GM18519 (cell line): ENCODE measurements at regions not wholly inside any gene's neighbourhood (a gene's known extent, or its start where the extent isn't known, plus 50 kb on each side); places are given as distances from the start of the nearest gene placed in this dataset.
"Not testable (repeated sequence)": the region's sequence is repeated elsewhere in the genome, so short reads cannot be mapped to it uniquely, and the experiment has no call there.

Source experiments
- ATAC-seq: cut with Tn5 transposase; IDR thresholded peaks from one replicate; pipeline ENCODE4 v1.9.1; 2021; ENCODE audit warnings: mild to moderate bottlenecking, moderate library complexity; ENCODE audit not compliant: unreplicated experiment, low FRiP score

DNA sequence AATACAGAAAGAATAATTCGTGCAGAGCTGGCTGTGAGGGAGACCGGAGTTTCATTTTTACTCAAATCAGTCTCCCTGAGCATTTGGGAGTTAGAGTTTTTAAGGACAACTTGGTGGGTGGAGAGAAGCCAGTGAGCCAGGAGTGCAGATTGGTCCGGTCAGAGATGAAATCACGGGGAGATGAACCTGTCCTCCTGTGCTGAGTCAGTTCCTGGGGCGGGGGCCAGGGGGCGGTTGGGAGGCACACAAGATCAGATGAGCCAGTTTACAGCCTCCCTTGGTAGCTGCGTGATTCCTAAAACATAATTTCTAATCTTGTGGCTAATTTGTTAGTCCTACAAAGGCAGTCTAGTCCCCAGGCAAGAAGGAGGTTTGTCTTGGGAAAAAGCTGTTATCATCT is 1267.9 kb downstream of the AMY1C start:
- no peak for ATAC-seq

DNA sequence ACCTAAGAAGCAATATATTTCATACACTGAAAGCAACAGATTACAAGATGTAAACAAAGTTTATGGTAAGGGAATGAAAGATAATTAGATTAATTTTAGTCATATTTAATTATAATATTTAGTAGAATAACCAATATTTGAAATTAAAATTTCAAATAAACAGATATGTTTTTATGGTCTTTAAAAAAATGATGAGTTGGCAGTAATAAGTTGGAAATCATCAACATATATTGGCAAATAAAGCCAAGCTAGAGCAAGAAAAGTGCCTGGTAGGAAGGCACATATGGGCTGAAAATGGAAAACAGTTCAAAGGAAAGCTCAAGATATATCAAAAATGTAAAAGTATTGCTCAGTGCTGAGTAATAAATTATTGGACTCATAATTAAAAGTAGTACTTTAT is 1274.0 kb downstream of the AMY1C start:
- no peak for ATAC-seq

DNA sequence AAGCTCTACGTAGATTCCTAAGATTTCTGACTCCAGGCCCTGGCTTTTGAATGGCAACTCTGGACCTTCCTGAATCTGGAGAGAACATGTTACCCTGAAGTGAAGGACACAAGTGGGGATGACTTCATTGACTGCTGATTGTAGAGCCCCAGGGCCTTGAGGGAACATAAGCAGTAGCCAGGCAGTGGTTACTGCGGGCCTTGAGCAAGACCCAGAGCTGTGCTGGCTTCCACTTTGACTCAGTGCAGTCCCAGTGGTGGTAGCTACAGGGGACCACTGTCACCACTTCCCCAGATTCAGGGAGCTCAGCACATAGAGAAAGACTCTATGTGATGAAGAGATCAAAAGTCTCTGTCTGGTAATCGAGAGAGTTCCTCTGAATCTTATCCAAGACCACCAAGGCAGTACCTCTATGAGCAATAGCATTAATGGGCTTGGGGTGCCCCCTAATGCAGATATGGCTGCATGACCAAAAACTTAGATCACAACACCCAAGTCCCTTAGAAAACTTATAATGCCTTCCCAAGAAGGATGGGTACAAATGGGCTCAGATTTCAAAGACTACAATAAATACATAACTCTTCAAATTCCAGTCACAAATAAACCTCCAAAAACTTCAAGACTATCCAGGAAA is 1278.3 kb downstream of the AMY1C start:
- ATAC-seq, result peak; percentile 67

DNA sequence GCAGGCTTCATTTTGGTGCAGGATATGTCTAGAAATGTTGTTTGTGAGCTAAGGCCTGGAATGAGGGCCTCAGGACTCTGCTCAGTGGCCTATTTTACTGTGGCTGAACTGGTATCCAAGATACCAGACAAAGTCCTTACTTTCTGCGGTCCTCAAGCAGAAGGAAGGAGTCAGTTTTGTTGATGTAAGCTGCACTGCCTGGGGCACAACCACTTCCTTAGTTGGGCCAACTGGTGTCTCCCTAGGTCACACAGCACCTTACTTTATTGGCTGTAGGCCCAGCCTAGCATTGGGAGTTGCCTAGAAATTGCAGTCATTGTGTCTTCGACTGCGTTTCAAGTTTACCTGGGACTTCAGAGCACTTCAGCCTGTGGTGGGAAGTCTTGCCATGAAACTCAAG is 1322.7 kb downstream of the AMY1C start:
- no peak for ATAC-seq

DNA sequence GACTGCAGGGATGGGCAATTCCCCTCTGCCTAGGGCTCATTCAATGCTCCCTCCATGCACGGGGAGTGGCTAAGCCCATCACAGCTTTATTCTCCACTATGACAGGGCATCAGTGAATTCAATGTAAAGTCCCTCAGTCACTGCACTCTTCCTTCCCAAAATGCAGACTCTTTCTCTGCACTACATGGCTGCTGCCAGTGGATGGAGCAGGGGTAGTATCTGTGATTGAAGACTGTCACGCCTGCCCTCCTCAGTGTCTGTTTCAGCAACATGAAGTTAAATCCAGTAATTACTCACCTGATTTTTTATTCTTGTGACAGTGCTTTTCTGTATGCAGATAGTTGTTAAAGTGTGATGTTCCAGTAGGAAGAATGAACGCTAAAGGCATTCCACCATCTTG is 1323.2 kb downstream of the AMY1C start:
- no peak for ATAC-seq

DNA sequence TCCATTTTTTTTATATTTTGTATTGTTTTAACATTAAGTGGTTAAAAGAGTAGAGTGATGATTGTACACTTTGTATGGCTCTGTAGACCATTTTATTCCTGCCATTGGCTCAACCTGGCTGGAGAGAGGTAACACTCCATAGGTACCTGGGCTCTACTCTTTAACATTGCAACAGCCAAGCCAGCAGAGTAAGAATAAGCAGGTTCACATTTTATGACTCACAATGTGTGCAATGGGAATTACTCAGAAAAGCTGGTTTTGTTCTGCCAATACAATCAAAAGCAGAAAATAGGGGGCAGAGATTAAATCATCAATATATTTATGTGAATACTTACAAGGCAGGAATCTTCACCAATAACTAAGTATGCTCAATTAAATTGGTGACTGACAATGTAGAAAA is 1324.0 kb downstream of the AMY1C start:
- ATAC-seq, result no peak

DNA sequence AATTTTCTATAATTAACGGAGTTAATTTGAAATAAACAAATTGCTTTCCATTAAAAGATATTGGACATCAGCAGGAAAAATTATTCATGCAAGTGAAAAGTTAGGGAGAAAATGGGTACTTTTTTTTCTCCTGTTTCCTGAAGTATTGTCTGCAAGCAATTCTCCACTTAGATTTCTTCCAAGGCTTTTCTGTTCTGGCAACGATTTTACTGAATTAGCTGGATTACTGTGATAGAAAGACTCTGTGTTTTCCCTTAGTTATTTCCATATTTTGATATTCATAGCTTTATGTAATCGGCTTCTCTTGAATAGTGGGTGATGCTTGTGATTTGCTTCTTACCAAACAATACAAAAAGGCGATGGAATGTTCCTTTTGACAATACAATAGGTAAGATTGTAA is 1333.9 kb downstream of the AMY1C start:
- ATAC-seq, result no peak

DNA sequence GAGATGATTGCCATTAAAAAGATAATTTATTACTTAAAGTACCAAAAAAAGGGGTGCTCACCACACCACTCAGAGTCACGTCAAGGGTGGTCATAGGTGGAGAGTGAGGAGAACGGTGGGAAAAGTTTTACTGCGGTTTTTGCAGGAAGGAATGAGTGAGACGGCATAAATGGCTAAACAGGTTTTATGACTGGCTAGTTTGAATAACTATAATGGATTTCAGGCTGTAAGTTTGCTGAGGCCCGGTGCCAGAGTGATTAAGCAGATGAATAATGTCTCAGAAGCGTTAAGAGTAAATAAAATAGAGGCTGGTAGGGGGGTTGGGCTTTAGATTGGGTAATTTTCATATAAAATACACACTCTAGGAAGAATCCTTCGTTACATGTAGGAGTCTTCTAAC is 1337.8 kb downstream of the AMY1C start:
- no peak for ATAC-seq

DNA sequence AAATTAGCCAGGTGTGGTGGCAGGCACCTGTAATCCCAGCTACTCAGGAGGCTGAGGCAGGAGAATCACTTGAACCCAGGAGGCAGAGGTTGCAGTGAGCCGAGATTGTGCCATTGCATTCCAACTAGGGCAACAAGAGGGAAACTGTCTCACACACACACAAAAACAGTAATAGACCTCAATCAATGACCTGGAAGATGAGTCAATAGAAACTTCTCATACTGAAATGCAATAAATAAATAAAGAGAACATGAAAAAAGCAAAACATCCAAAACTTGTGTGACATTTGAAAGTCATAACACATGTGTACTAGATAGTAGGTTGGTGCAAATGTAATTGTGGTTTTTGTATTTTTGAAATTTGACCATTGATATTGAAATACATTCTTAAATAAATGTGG is 1338.5 kb downstream of the AMY1C start:
- no peak for ATAC-seq

DNA sequence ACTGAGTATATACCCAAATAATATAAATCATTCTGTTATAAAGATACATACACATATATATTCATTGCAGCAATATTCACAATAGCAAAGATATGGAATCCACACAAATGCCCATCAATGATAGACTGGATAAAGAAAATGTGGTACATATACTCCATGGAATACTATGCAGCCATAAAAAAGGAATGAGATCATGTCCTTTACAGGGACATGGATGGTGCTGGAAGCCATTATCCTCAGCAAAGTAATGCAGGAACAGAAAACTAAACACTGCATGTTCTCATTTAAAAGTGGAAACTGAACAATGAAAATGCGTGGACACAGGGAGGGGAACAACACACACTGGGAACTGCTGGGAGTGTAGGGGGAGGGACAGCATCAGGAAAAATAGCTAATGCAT is 1344.2 kb downstream of the AMY1C start:
- not testable (repeated sequence) for ATAC-seq

DNA sequence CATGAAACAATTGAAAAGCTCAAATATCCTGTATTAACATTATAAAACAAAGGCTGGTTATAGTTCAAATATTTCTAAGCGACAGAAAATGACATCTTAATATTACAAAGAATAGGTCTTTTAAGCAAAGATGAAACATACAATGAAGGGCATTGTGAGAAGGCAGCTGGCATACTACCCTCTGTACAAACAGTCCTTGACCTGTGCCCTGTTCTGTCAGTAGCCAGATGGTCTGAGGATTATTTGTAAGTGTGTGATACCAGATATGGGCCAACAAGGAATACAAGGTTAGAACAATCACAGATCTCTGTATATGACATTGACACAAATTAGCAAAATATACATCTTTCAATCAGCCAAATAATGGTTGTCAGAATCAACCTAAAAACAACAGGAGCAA is 1350.4 kb downstream of the AMY1C start:
- ATAC-seq, result no peak

DNA sequence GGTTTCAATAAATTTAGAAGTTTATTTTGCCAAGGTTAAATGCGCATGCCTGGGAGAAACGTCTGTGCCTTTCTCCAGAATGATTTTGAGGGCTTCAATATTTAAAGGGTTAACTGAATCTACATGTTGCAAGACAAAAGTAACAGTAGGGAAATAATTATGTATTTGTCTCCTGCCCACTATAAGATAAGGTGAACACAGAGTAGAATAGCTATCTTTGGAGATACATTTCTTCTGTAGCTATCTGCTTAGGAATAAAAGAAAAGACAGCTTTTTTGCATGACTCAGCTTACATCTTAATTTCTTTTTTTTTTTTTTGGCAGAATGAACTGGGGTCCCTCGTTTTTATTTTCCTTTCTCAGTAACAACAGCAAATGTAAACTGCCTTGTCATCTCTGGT is 1351.6 kb downstream of the AMY1C start:
- ATAC-seq, result no peak

DNA sequence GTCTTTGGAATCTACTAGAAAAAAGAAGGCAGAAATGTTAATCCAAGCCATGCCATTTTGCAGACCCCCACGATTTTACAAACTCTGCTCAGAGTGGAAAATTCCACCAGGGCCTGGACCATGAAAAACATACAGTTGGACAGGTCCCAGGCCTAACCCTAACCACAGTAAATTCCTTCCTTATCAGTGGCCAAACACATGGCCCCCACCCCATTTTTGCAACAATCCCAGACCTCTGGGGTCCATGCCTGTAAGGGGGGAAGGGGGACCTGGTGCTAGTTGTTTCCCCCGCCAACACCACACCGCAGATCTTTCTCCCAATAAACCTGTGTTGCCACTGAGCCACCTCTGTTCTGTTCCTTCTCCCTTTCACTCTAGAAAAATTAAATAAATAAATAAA is 1352.7 kb downstream of the AMY1C start:
- ATAC-seq, result no peak

DNA sequence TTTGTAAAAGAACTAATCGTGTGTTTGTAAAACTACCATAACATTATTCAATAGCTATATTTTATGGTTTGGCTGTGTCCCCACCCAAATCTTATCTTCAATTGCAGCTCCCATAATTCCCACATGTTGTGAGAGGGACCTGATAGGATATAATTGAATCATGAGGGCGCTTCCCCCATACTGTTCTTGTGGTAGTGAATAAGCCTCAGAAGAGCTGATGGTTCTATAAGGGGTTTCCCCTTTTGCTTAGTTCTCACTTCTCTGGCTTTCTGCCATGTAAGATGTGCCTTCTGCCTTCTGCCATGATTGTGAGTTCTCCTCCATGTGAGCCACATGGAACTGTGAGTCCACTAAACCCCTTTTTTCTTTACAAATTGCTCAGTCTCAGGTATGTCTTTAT is 1372.3 kb downstream of the AMY1C start:
- ATAC-seq, result no peak

DNA sequence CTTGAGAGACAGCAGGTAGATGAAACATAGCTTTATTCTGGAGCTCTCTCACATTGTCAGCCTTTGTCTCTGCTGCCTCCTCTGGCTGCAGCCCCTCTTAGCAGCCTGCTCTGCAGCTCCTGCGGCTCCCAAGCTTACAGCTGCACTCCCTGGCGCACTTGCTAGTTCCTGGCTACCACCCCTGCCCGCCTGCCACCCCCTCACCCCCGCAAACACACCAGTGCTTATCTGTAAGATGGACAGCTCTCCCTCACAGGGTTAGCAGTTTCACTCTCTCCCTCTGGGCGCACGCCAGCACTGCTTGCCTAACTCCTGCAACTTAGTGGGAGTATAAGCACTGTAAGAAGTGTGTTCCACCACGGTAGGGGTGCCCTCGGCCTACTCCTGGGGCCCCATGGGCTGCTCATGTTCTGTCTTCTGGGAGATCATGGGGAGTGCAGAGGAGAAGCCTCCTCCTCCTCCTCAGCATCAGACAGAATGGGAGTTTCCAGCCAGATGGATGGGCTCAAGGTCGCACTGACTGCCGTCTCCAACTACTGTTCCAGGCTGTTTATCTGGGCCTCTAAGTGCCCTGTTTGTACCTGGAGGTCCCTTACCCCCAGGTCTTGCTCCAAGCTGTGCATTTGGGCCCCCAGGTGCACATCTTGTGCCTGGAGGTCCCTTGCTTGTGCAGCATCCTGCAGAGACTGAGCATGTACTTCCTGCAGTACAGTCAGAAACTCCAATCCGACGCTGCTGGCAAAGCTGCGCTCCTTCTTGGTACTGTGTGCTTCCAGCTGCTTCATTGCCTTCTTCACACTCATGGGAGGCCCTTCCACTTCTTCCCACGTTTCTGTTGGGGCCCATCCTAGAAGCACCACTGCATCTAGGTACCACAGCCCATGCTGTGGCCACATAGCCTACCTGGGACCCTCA is 1388.1 kb downstream of the AMY1C start:
- no peak for ATAC-seq

DNA sequence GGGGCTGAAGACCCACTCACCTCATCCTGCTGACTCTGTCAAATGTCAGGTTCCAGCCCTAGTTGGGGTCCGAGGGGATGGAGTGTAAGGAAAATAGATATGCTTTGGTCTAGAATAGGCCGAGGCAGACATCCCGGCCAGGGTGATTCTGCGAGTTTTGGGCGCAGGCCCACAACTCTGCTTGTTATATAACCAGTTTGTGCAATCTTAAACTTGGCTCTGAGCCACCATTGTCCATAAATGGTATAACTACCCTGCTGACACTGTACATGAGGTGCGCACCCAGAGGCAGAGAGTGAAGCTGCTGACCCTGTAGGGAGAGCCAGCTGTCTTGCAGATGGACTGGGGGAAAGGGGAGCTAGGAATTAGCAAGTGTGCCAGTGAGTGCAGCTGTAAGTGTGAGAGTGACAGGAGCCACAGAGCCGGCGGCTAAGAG is 1388.8 kb downstream of the AMY1C start:
- no peak for ATAC-seq

DNA sequence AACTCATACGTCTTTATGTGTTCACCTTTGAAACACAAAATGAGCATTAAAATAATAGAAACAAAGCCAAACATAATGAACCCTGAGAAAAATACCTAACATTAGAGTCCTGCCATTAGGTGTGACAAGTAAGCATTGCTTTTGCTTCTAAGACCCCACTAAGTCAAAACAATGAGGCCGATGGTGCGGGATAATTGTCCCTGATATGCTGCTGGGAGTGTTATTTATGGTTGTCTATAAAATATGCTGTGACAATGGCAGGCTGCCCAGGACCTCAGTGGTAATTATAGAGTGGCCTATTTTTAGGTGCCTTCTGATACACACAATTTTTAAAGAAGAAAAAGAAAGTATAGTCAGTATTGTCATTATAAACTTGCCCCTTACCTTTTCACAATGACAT is 1423.1 kb downstream of the AMY1C start:
- no peak for ATAC-seq

DNA sequence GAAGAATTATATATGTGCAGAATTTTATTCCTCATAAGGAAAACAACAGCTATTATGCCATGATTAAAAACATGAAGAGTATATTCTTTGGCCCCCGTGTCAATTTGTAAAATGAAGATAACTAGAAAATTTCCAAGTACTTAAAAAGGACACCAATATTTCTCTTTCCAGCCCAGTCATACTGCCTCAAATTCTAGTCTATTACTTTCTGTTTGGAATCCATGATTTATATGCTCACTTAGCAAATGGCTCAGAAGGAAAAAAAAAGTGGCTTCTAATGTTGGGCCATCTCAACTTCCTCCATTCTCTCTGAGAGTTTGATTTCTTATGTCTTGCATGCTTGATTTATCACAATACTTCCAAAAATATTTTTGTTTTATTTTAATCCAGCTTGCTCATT is 1431.1 kb downstream of the AMY1C start:
- no peak for ATAC-seq

DNA sequence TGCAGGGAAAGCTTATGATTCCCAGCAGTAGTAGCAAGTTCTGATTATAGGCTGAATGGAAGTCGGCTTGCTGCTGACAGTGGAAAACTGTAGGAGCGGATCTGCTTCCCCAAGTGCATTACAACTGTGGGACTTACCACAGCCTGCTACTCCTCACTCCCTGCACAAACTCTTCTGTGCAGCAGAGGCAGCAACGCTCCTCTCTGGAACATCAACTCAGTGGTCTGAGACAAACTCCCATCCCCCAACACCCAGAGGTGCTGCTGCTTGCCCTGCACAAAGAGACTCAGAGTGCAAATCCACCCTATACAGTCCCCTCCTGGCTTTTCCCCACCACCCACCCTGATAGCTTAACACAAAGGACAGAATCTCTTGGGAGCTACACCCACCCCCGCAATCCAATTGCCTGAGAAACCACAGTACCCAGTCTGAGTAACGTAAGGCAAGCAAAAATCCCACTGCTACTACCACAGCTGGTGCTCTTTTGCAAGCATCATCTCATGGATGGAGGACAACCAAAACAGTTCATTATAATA is 1455.2 kb downstream of the AMY1C start:
- ATAC-seq, result no peak

DNA sequence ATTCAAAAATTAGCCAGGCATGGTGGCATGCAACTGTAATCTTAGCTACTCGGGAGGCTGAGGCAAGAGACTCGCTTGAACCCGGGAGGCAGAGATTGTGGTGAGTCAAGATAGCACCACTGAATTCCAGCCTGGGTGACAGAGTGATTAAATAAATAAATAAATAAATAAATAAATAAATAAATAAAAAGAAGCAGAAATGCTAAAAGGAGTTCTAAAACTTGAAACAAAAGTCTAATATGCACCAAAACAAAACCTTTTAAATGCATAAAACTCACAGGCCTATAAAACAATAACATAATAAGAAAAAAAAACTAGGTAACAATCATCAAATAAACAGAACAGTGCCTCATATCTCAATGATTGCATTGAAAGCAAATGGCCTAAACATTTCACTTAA is 1458.9 kb downstream of the AMY1C start:
- ATAC-seq, result no peak

DNA sequence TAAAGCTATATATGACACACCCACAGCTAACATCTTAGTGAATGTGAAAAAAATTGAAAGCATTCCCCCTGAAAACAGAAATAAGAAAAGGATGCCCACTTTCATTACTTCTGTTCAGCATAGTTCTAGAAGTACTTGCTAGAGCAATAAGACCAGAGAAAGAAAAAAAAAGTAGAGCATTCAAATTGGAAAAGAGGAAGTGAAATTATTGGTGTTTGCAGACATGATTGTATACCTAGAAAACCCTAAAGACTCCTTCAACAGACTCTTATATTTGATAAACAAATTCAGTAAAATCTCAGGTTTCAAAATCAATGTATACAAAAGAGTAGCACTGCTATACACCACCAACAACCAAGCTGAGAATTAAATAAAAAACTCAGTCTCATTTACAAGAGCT is 1461.0 kb downstream of the AMY1C start:
- ATAC-seq, result no peak

DNA sequence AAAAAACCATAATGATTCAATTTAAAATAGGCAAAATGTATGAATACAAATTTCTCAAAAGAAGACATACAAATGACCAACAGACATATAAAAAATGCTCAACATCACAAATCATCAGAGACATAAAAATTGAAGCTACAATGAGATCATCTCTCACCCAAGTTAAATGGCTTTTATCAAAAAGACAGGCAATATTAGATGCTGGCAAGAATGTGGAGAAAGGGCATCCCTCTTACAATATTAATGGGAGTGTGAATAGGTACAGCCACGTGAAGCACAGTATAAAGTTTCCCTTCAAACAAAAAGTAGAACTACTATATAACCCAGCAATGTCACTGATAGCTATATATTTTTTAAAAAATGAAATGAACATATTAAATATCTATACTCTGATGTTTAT is 1481.7 kb downstream of the AMY1C start:
- ATAC-seq, result no peak
